Tibial nerve (tissue), 4 donors: ENCODE measurements at regions not wholly inside any gene's neighbourhood (a gene's known extent, or its start where the extent isn't known, plus 50 kb on each side); places are given as distances from the start of the nearest gene placed in this dataset.

Source experiments
- CTCF ChIP-seq, 5 experiments: fragments of 200-600 bp in 3 of 5; fragments of 450-650 bp in 2 of 5; sonication (generic) in 3 of 5; IDR thresholded peaks; one replicate each; pipeline ENCODE4 v1.5.1; 2016 to 2019; ENCODE audit warnings: antibody characterized with exemption in 5 of 5, mild to moderate bottlenecking in 3 of 5, moderate library complexity in 2 of 5
- EP300 ChIP-seq, 2 donors: sonication (generic); formaldehyde crosslinking; IDR thresholded peaks; one replicate each; pipeline ENCODE4 v1.6.1; 2017; ENCODE audit warnings: antibody characterized with exemption in 2 of 2, mild to moderate bottlenecking in 1 of 2
- POLR2A ChIP-seq, 2 donors: fragments of 450-650 bp; IDR thresholded peaks; one replicate each; pipeline ENCODE4 v1.6.1; 2017; ENCODE audit warnings: antibody characterized with exemption in 2 of 2, mild to moderate bottlenecking in 2 of 2, moderate library complexity in 2 of 2

GRCh38 chr20:16984481-16984880 lies 236.3 kb downstream of the OTOR start:
- TF ChIP-seq POLR2A (IDR thresholded peaks at IDR 0.05): no peak
- no peak for TF ChIP-seq CTCF (IDR thresholded peaks at IDR 0.05)
- no peak for TF ChIP-seq EP300 (IDR thresholded peaks at IDR 0.05)
